Heart right ventricle (tissue), 16 donors: ENCODE measurements at regions not wholly inside any gene's neighbourhood (a gene's known extent, or its start where the extent isn't known, plus 50 kb on each side); places are given as distances from the start of the nearest gene placed in this dataset.

Experiments
- ATAC-seq, 8 donors: fragments of 200-7000 bp; cut with Tn5 transposase; one replicate each; pipeline ENCODE4 v1.9.1; 2020; ENCODE audit warnings: mild to moderate bottlenecking in 8 of 8, moderate library complexity in 8 of 8, moderate number of reproducible peaks in 1 of 8
- DNase-seq, 2 donors: peaks; one replicate each; pipeline ENCODE4 v3.0.0-alpha.2; 2020
- H3K27ac ChIP-seq, 10 donors: fragments of 200-600 bp; sonication (generic) in 2 of 10; one replicate each; pipeline versions ENCODE4 v1.5.0 to v1.8.0; 2020 to 2022; ENCODE audit warnings: mild to moderate bottlenecking in 3 of 10
- H3K27me3 ChIP-seq, 7 donors: fragments of 200-600 bp; one replicate each; pipeline ENCODE4 v1.8.0; 2021 to 2022; ENCODE audit warnings: mild to moderate bottlenecking in 2 of 7
- H3K36me3 ChIP-seq, 9 donors: fragments of 200-600 bp; sonication (generic) in 1 of 9; one replicate each; pipeline versions ENCODE4 v1.5.0 to v1.8.0; 2020 to 2022; ENCODE audit warnings: mild to moderate bottlenecking in 2 of 9
- H3K4me1 ChIP-seq, 9 donors: fragments of 200-600 bp; sonication (generic) in 1 of 9; one replicate each; pipeline versions ENCODE4 v1.5.0 to v1.8.0; 2020 to 2022; ENCODE audit warnings: mild to moderate bottlenecking in 4 of 9
- H3K4me3 ChIP-seq, 10 donors: fragments of 200-600 bp; sonication (generic) in 2 of 10; one replicate each; pipeline versions ENCODE4 v1.5.0 to v1.8.0; 2020 to 2022; ENCODE audit warnings: mild to moderate bottlenecking in 7 of 10, moderate library complexity in 2 of 10
- H3K9me3 ChIP-seq, 11 donors: fragments of 200-600 bp in 10 of 11; sonication (generic) in 2 of 11; one replicate each; pipeline versions ENCODE4 v1.5.0 to v1.8.0; 2013 to 2022; ENCODE audit warnings: mild to moderate bottlenecking in 2 of 11, control low read depth in 1 of 11, moderate library complexity in 1 of 11
- whole genome bisulfite sequencing, 2 donors: extraction: QIAGEN DNeasy Blood & Tissue Kit; methylation state at CpG; one replicate each; pipeline ENCODE4 v1.1.7; 2013; ENCODE audit warnings: inconsistent platforms in 1 of 2; 5-methylcytosine and 5-hydroxymethylcytosine counted together
- intact Hi-C, 10 donors: fragments of 100-400 bp; cut with DNase I; formaldehyde crosslinking; loops; one replicate each; pipeline versions ENCODE4 v1.11.1 to v1.14.2; 2022
- TF ChIP-seq, protein P1 (sequence below), 9 donors: fragments of 200-600 bp; sonication (generic) in 2 of 9; IDR thresholded peaks; one replicate each; pipeline versions ENCODE4 v1.5.0 to v1.8.0; 2021 to 2022; ENCODE audit warnings: antibody characterized with exemption in 9 of 9, mild to moderate bottlenecking in 5 of 9, moderate library complexity in 1 of 9
- donor health status: Arrhythmogenic right ventricular cardiomyopathy.
- donor health status: ischemic (EF 13 %, LVEDD 7.1; RV severe dilation, severe dysfunction).
- donor health status: healthy with polysubstance abuse.
- donor health status: DM: no; HTN: yes; CAD: no.
- donor health status: DM: no; HTN: no; CAD: no.
- donor health status: ischemic (EF 25% LVEDD 6.9; RV normal size, moderate dysfunction).
- donor health status: ischemic (EF 25% LVEDD 5.7; RV mildly dilated, moderate dysfunction).
- donor health status: healthy.
- donor health status: DM: yes; HTN: yes; CAD: no.
- donor health status: Ischemic cardiomyopathy.
- donor health status: ischemic (EF 35%, LVEDD 5.7; RV mildly dilated, moderate dysfunction).
- donor health status: nonischemic (EF 11% LVEDD 7.7; RV severe dilation, severe dysfunction).
- donor health status: DM: yes; HTN: yes; CAD: no.
- donor health status: PGD.
- donor health status: ischemic (EF 29% LVEDD 5.4; RV normal size, mild dysfunction).
- donor health status: nonischemic (EF 23%, LVEDD 6.1; RV moderate dilation, normal function).

DNA sequence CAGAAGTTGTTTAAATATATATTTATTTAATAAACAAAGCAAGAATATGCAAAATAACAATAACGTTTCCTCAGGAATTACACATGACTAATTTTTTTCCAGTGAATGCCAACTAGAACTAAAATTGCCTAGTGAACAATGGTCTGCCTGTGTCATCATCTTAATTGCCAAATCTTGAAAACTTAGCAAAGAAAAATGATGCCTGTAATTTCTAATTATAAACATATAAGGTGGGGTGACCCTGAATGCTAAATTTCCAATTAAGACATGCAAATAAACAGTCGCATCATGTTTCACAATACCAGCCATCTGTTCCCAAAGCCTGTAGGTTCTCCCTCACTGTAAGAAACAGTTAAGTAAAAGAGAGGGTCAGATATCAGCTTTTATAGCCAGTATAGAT lies 67.6 kb upstream of the PLCL2 start:
- H3K4me3 ChIP-seq: no peak overlapping the region
- DNase-seq: no peak
- H3K36me3 ChIP-seq: no peaks in the 10 kb centered on the region
- TF ChIP-seq, protein P1, sequence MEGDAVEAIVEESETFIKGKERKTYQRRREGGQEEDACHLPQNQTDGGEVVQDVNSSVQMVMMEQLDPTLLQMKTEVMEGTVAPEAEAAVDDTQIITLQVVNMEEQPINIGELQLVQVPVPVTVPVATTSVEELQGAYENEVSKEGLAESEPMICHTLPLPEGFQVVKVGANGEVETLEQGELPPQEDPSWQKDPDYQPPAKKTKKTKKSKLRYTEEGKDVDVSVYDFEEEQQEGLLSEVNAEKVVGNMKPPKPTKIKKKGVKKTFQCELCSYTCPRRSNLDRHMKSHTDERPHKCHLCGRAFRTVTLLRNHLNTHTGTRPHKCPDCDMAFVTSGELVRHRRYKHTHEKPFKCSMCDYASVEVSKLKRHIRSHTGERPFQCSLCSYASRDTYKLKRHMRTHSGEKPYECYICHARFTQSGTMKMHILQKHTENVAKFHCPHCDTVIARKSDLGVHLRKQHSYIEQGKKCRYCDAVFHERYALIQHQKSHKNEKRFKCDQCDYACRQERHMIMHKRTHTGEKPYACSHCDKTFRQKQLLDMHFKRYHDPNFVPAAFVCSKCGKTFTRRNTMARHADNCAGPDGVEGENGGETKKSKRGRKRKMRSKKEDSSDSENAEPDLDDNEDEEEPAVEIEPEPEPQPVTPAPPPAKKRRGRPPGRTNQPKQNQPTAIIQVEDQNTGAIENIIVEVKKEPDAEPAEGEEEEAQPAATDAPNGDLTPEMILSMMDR (IDR thresholded peaks at IDR 0.05): no peak
- peaks cover 0 to 4% (median 0%) of the 10 kb centered on the region in 9 donors for H3K4me1 ChIP-seq
- no peak for ATAC-seq
- peaks cover 0 to 8% (median 0%) of the 10 kb centered on the region in 11 donors for H3K9me3 ChIP-seq
- 74 to 85% methylated on average over 2 of the region's 2 CpGs for WGBS, 2 donors
- no peak overlapping the region for H3K27ac ChIP-seq
- intact Hi-C loops: no loop called here
- no peaks in the 10 kb centered on the region for H3K27me3 ChIP-seq

DNA sequence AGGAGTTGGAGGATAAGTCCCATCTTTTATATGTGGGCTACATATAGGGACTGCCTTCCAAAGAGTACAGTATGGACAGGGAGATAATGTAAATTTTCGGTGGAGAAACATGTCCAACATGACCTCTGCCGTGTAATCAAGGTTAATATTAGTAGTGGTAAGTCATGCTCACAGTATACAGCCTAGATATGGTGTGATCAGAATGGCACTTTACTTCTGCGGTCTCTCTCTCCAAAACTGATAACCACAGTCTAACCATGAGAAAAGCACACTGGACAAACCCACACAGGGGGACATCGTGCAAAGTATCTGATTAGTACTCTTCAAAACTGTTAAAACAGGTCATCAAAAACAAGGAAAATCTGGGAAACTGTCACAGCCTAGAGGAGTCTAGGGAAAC lies 66.6 kb upstream of the PLCL2 start:
- no peak for DNase-seq
- no peak overlapping the region for H3K27ac ChIP-seq
- intact Hi-C loops: no loop called here
- TF ChIP-seq, protein P1 (IDR thresholded peaks at IDR 0.05): no peak
- no peak overlapping the region for H3K4me3 ChIP-seq
- 67 to 72% methylated on average over 4 of the region's 4 CpGs for WGBS, 2 donors
- H3K4me1 ChIP-seq: peaks cover 0 to 4% (median 0%) of the 10 kb centered on the region in 9 donors
- peaks cover 0 to 8% (median 0%) of the 10 kb centered on the region in 11 donors for H3K9me3 ChIP-seq
- H3K27me3 ChIP-seq: no peaks in the 10 kb centered on the region
- no peaks in the 10 kb centered on the region for H3K36me3 ChIP-seq
- no peak for ATAC-seq

DNA sequence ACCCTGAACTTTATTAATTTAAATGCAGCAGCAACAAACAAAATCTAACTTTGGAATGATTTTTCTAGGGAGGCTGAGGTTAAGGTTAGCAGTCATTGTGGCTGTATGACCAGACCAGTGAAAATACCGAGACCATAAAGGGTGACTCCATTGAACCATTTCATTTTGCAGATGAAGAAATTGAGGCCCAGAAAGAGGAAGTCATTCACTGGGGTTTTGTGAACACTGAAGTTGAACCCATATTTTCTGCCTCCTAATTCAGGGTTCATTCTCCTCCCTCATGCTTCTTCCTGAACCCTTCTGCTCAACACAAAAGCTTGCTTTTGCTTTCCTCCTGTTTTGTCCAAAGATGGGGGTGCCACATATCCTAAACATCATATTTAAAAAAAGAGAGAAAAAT lies 65.8 kb upstream of the PLCL2 start:
- H3K27me3 ChIP-seq: no peaks in the 10 kb centered on the region
- 92 to 94% methylated on average over 1 of the region's 1 CpG for WGBS, 2 donors

DNA sequence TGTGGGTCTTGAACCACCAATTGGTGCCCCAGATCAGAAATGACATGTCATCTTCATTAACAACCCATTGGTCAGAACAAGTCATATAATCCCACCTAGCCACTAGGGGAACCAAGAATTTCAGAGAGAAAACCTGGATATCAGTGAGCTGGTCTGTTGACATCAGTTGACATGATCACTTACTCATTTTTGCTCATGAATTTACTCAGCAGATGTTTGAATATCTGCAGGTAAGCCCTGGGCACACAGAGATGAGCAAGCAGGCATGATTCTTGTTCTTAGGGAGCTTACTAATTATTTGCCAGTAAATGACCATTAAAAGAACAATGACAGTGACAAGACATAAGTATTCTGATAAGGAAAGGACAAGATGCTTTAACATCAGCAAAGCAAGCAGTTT lies 64.3 kb upstream of the PLCL2 start:
- Histone ChIP-seq H3K27me3 (no peaks in the 10 kb centered on the region), H3K9me3 (peaks cover 0 to 8% (median 0%) of the 10 kb centered on the region in 11 donors), H3K4me1 (peaks cover 0 to 16% (median 0%) of the 10 kb centered on the region in 9 donors), H3K27ac (no peak overlapping the region), H3K4me3 (no peak overlapping the region), H3K36me3 (no peaks in the 10 kb centered on the region)
- intact Hi-C loops: loop anchor here in 1 of 10 donors (10.0 kb wide), 1 partner anchor 206 kb away; no protein-coding TSS in a partner anchor
- no peak for DNase-seq
- TF ChIP-seq, protein P1 (IDR thresholded peaks at IDR 0.05): no peak
- ATAC-seq: no peak

More for the DNA sequence above, 65.8 kb upstream of the PLCL2 start:
- ATAC-seq (no peak), DNase-seq (no peak)
- TF ChIP-seq, protein P1 (IDR thresholded peaks at IDR 0.05): no peak
- no peak overlapping the region for H3K27ac ChIP-seq
- H3K36me3 ChIP-seq: no peaks in the 10 kb centered on the region
- peaks cover 0 to 8% (median 0%) of the 10 kb centered on the region in 11 donors for H3K9me3 ChIP-seq
- H3K4me1 ChIP-seq: peaks cover 0 to 7% (median 0%) of the 10 kb centered on the region in 9 donors
- intact Hi-C loops: no loop called here
- no peak overlapping the region for H3K4me3 ChIP-seq
